IMR-90 (cell line): ENCODE measurements at regions not wholly inside any gene's neighbourhood (a gene's known extent, or its start where the extent isn't known, plus 50 kb on each side); places are given as distances from the start of the nearest gene placed in this dataset.
"Not testable (repeated sequence)": the region's sequence is repeated elsewhere in the genome, so short reads cannot be mapped to it uniquely, and the experiment has no call there.

Experiments used
- ATAC-seq: fragments of 200-7000 bp; cut with Tn5 transposase; 2 replicates; pipeline ENCODE4 v1.9.1; 2020; ENCODE audit warnings: low read depth, mild to moderate bottlenecking, moderate library complexity
- BruUV-seq: library from RNA; stranded (reverse); fragments of 400-500 nt; replicated peaks from 2 replicates; lab custom pipeline; 2021; lab: Mats Ljungman, UMichigan
- CTCF ChIA-PET: fragments of 300-600 bp; formaldehyde crosslinking; extraction: SDS; loops from one replicate; lab custom pipeline; 2021; ENCODE audit warnings: antibody characterized with exemption; lab: Yijun Ruan, JAX
- POLR2A ChIA-PET: fragments of 300-600 bp; sonication (Branson Sonifier 250); formaldehyde crosslinking; loops from one replicate; lab custom pipeline; 2022; ENCODE audit warnings: antibody characterized with exemption; ENCODE audit not compliant: unreplicated experiment; lab: Charles Lee
- DNase-seq: peaks from one replicate; pipeline ENCODE4 v3.0.0; 2013
- H2AFZ ChIP-seq: replicated peaks from 2 replicates; pipeline ENCODE3; 2013; ENCODE audit warnings: low read length, mild to moderate bottlenecking; ENCODE audit not compliant: poor library complexity
- H2AK5ac ChIP-seq: 2 replicates; pipeline ENCODE4 v1.6.1; 2013; ENCODE audit warnings: low read depth, low read length, inconsistent platforms
- H2AK9ac ChIP-seq: replicated peaks from 2 replicates; pipeline ENCODE3; 2013; ENCODE audit warnings: mild to moderate bottlenecking, low read depth, low read length, moderate library complexity; ENCODE audit not compliant: poor library complexity
- H2BK120ac ChIP-seq: 2 replicates; pipeline ENCODE4 v1.6.1; 2013; ENCODE audit warnings: low read depth, low read length, inconsistent platforms
- H2BK15ac ChIP-seq: 3 replicates; pipeline ENCODE4 v1.6.1; 2013; ENCODE audit warnings: low read depth, low read length, inconsistent platforms
- H2BK20ac ChIP-seq: 2 replicates; pipeline ENCODE4 v1.6.1; 2013; ENCODE audit warnings: low read depth, mild to moderate bottlenecking, inconsistent platforms, low read length, moderate library complexity
- H2BK5ac ChIP-seq: 2 replicates; pipeline ENCODE4 v1.6.1; 2013; ENCODE audit warnings: mild to moderate bottlenecking, low read depth, low read length, inconsistent platforms; ENCODE audit not compliant: poor library complexity, severe bottlenecking
- H3K14ac ChIP-seq: replicated peaks from 2 replicates; pipeline ENCODE4 v1.6.1; 2013; ENCODE audit warnings: low read depth, low read length, inconsistent platforms
- H3K18ac ChIP-seq: 2 replicates; pipeline ENCODE4 v1.6.1; 2013; ENCODE audit warnings: low read depth, low read length, control low read depth
- H3K23ac ChIP-seq: 2 replicates; pipeline ENCODE4 v1.6.1; 2013; ENCODE audit warnings: low read depth, low read length, inconsistent platforms
- H3K27ac ChIP-seq: 2 replicates; pipeline ENCODE4 v1.5.1; 2013; ENCODE audit warnings: mild to moderate bottlenecking, control low read depth, low read length; ENCODE audit not compliant: insufficient read depth
- H3K27me3 ChIP-seq: 2 replicates; pipeline ENCODE4 v1.6.1; 2013; ENCODE audit warnings: low read length; ENCODE audit not compliant: control insufficient read depth, insufficient read depth
- H3K36me3 ChIP-seq: 2 replicates; pipeline ENCODE4 v1.6.1; 2013; ENCODE audit warnings: low read length, mixed read lengths; ENCODE audit not compliant: control insufficient read depth, insufficient read depth
- H3K4ac ChIP-seq: 2 replicates; pipeline ENCODE4 v1.6.1; 2013; ENCODE audit warnings: low read depth, low read length, inconsistent platforms
- H3K4me1 ChIP-seq: 2 replicates; pipeline ENCODE4 v1.6.1; 2013; ENCODE audit warnings: low read length, mixed read lengths; ENCODE audit not compliant: control insufficient read depth, insufficient read depth
- H3K4me2 ChIP-seq: 2 replicates; pipeline ENCODE4 v1.6.1; 2013; ENCODE audit warnings: low read depth, mild to moderate bottlenecking, control low read depth, low read length, moderate library complexity
- H3K4me3 ChIP-seq: 2 replicates; pipeline ENCODE4 v1.5.1; 2013; ENCODE audit warnings: low read depth, mild to moderate bottlenecking, control low read depth, low read length, moderate library complexity; ENCODE audit not compliant: insufficient read depth
- H3K56ac ChIP-seq: 2 replicates; pipeline ENCODE4 v1.6.1; 2013; ENCODE audit warnings: low read length, inconsistent platforms; ENCODE audit not compliant: insufficient read depth; ENCODE audit errors: extremely low read depth
- H3K79me1 ChIP-seq, 2 experiments: 2 replicates each; pipeline ENCODE4 v1.6.1; 2013; ENCODE audit warnings: low read length in 2 of 2, inconsistent platforms in 1 of 2, low read depth in 1 of 2
- H3K9ac ChIP-seq: 2 replicates; pipeline ENCODE4 v1.6.1; 2013; ENCODE audit warnings: low read depth, low read length, control low read depth
- H3K9me1 ChIP-seq: 2 replicates; pipeline ENCODE4 v1.6.1; 2013; ENCODE audit warnings: low read length, inconsistent platforms; ENCODE audit not compliant: insufficient read depth
- H3K9me3 ChIP-seq: 2 replicates; pipeline ENCODE4 v1.6.1; 2013; ENCODE audit warnings: low read length; ENCODE audit not compliant: control insufficient read depth, insufficient read depth
- H4K20me1 ChIP-seq: 2 replicates; pipeline ENCODE4 v1.6.1; 2013; ENCODE audit warnings: low read length, inconsistent platforms; ENCODE audit not compliant: insufficient read depth
- H4K5ac ChIP-seq: 2 replicates; pipeline ENCODE4 v1.6.1; 2013; ENCODE audit warnings: mild to moderate bottlenecking, low read depth, low read length, control low read depth
- H4K8ac ChIP-seq, 2 experiments: 2 replicates each; pipeline ENCODE4 v1.6.1; 2013; ENCODE audit warnings: low read depth in 2 of 2, low read length in 2 of 2, control low read depth in 1 of 2, inconsistent platforms in 1 of 2
- H4K91ac ChIP-seq: 2 replicates; pipeline ENCODE4 v1.6.1; 2013; ENCODE audit warnings: low read depth, low read length, inconsistent platforms; ENCODE audit not compliant: insufficient read depth
- WGBS, 2 experiments: methylation state at CpG; one replicate each; pipeline versions ENCODE4 v1.1.5 to v1.1.7; 2013; ENCODE audit warnings: missing lambda C conversion rate in 2 of 2; ENCODE audit not compliant: insufficient read length in 1 of 2; ENCODE audit errors: extremely low coverage in 2 of 2; 5-methylcytosine and 5-hydroxymethylcytosine counted together
- dilution Hi-C: fragments of 300-500 bp; cut with HindIII; formaldehyde crosslinking; loops from one replicate; pipeline ENCODE4 v1.14.3; 2018; ENCODE audit warnings: low sequenced_read_pairs; ENCODE audit not compliant: unreplicated experiment
- in situ Hi-C: fragments of 300-500 bp; cut with MboI; formaldehyde crosslinking; loops from 3 replicates; pipeline ENCODE4 v1.14.3; 2019; ENCODE audit warnings: low sequenced_read_pairs, inconsistent platforms, mixed read lengths
- intact Hi-C: fragments of 100-400 bp; cut with micrococcal nuclease; formaldehyde crosslinking; loops from 2 replicates; pipeline ENCODE4 v1.10.0; 2022

GRCh38 chr17:36695710-36696109 is 94.3 kb downstream of the MRM1 start:
- H3K27ac ChIP-seq, H3K4ac ChIP-seq, POLR2A ChIA-PET, H2BK5ac ChIP-seq, H3K9me1 ChIP-seq, H3K36me3 ChIP-seq, H3K27me3 ChIP-seq, H3K56ac ChIP-seq, H3K9me3 ChIP-seq, BruUV-seq, CTCF ChIA-PET, H2AFZ ChIP-seq, H2AK5ac ChIP-seq, H4K8ac ChIP-seq, H4K20me1 ChIP-seq, H3K18ac ChIP-seq, H2AK9ac ChIP-seq, H4K5ac ChIP-seq, H3K4me2 ChIP-seq, H2BK120ac ChIP-seq, H3K14ac ChIP-seq, H3K23ac ChIP-seq, H4K91ac ChIP-seq, DNase-seq, H3K4me3 ChIP-seq, H2BK15ac ChIP-seq, dilution Hi-C loops, intact Hi-C loops, in situ Hi-C loops, H3K9ac ChIP-seq, H3K4me1 ChIP-seq, H3K79me1 ChIP-seq, H2BK20ac ChIP-seq, ATAC-seq: not testable (repeated sequence)
- no CpG with 5 or more reads among the region's 6 CpGs for WGBS, 2 experiments
